ENCODE measurements at regions not wholly inside any gene's neighbourhood (a gene's known extent, or its start where the extent isn't known, plus 50 kb on each side); places are given as distances from the start of the nearest gene placed in this dataset.
A peak's percentile ranks its signal among the peaks of the same experiment; 100 is the strongest.

GRCh38 chr2:172674968-172675303 is 60.7 kb upstream of the RAPGEF4 start:
- Histone ChIP-seq H3K79me2 (ENCODE audit: insufficient read depth, low read length) (no peaks in the 10 kb centered on the region), H4K20me1 (ENCODE audit: insufficient read depth, low read length) (no peaks in the 10 kb centered on the region), H3K36me3 (replicated peaks in 1 of 2; ENCODE audit: control insufficient read depth in 1 of 2, insufficient read depth in 2 of 2, low read length in 2 of 2) (no peaks in the 10 kb centered on the region), H2AFZ (ENCODE audit: insufficient read depth, low read depth, low read length, poor library complexity, severe bottlenecking) (peak overlapping the region; percentile 51), H3K27me3 (ENCODE audit: control insufficient read depth in 2 of 2, insufficient read depth in 2 of 2, low read length in 2 of 2) (no peaks in the 10 kb centered on the region), H3K4me1 (ENCODE audit: control insufficient read depth in 1 of 2, insufficient read depth in 2 of 2, low read length in 2 of 2) (no peaks in the 10 kb centered on the region), H3K9ac (ENCODE audit: insufficient read depth, low read length, poor library complexity, severe bottlenecking) (no peak overlapping the region), H3K9me3 (replicated peaks in 1 of 2; ENCODE audit: control insufficient read depth in 1 of 2, insufficient read depth in 1 of 2, low read length in 2 of 2) (no peaks in the 10 kb centered on the region), H3K4me2 (replicated peaks; ENCODE audit: extremely low read depth, low read length, poor library complexity, severe bottlenecking) (peak overlapping the region; percentile 55), H3K27ac (ENCODE audit: low read depth in 1 of 2, low read length in 2 of 2) (no peak overlapping the region), H3K4me3 (replicated peaks in 1 of 3; ENCODE audit: low read depth in 2 of 3, low read length in 3 of 3) (peak overlapping the region in 1 of 3 experiments; percentile 45)
- H3K27me3 Mint-ChIP-seq (ENCODE audit: low read depth in 3 of 3), result peaks cover 1 to 14% (median 12%) of the 10 kb centered on the region in 3 donors
- H3K4me3 Mint-ChIP-seq, result no peak overlapping the region
- no peaks in the 10 kb centered on the region for H3K36me3 Mint-ChIP-seq
- H3K27ac Mint-ChIP-seq, result no peak overlapping the region
- peaks cover 6% of the 10 kb centered on the region for H3K4me1 Mint-ChIP-seq
- intact Hi-C loops (cut with micrococcal nuclease), result no loop called here
- H3K9me3 Mint-ChIP-seq, result peaks cover 0 to 12% (median 4%) of the 10 kb centered on the region in 7 donors
- no peak for DNase-seq
- TF ChIP-seq CTCF (IDR thresholded peaks at IDR 0.05), result no peak
- WGBS (ENCODE audit: insufficient coverage), result no CpG with 5 or more reads among the region's 3 CpGs

- Histone ChIP-seq H3K27ac (ENCODE audit: low read depth in 1 of 2, low read length in 2 of 2) (no peak overlapping the region), H3K27me3 (ENCODE audit: control insufficient read depth in 2 of 2, insufficient read depth in 2 of 2, low read length in 2 of 2) (no peaks in the 10 kb centered on the region), H4K20me1 (ENCODE audit: insufficient read depth, low read length) (no peaks in the 10 kb centered on the region), H3K79me2 (ENCODE audit: insufficient read depth, low read length) (no peaks in the 10 kb centered on the region), H3K4me2 (replicated peaks; ENCODE audit: extremely low read depth, low read length, poor library complexity, severe bottlenecking) (no peak overlapping the region), H3K36me3 (replicated peaks in 1 of 2; ENCODE audit: control insufficient read depth in 1 of 2, insufficient read depth in 2 of 2, low read length in 2 of 2) (no peaks in the 10 kb centered on the region), H2AFZ (ENCODE audit: insufficient read depth, low read depth, low read length, poor library complexity, severe bottlenecking) (no peak overlapping the region), H3K9ac (ENCODE audit: insufficient read depth, low read length, poor library complexity, severe bottlenecking) (no peak overlapping the region), H3K9me3 (replicated peaks in 1 of 2; ENCODE audit: control insufficient read depth in 1 of 2, insufficient read depth in 1 of 2, low read length in 2 of 2) (no peaks in the 10 kb centered on the region), H3K4me1 (ENCODE audit: control insufficient read depth in 1 of 2, insufficient read depth in 2 of 2, low read length in 2 of 2) (no peaks in the 10 kb centered on the region), H3K4me3 (replicated peaks in 1 of 3; ENCODE audit: low read depth in 2 of 3, low read length in 3 of 3) (no peak overlapping the region)
- Mint-ChIP-seq H3K27ac (no peak overlapping the region), H3K9me3 (peaks cover 0 to 12% (median 5%) of the 10 kb centered on the region in 7 donors), H3K4me3 (no peak overlapping the region), H3K4me1 (peaks cover 6% of the 10 kb centered on the region), H3K36me3 (no peaks in the 10 kb centered on the region), H3K27me3 (ENCODE audit: low read depth in 3 of 3) (peaks cover 1 to 14% (median 12%) of the 10 kb centered on the region in 3 donors)
- no peak for DNase-seq
- intact Hi-C loops (cut with micrococcal nuclease), result no loop called here
- no peak for TF ChIP-seq CTCF (IDR thresholded peaks at IDR 0.05)
These were observed 58.3 kb upstream of the RAPGEF4 start for GRCh38 chr2:172677363-172677762.
